DOHH2 (cell line): ENCODE measurements at regions not wholly inside any gene's neighbourhood (a gene's known extent, or its start where the extent isn't known, plus 50 kb on each side); places are given as distances from the start of the nearest gene placed in this dataset.

Source experiments
- H3F3A ChIP-seq: fragments of 200-600 bp; sonication (generic), shearing (Covaris generic); 2 replicates; pipeline ENCODE4 v1.6.0; 2016; ENCODE audit warnings: antibody characterized with exemption, mild to moderate bottlenecking; ENCODE audit not compliant: control insufficient read depth, insufficient read depth
- H3K27ac ChIP-seq: fragments of 200-600 bp; sonication (generic); 2 replicates; pipeline ENCODE4 v1.5.1; 2014; ENCODE audit warnings: low read depth, mild to moderate bottlenecking, low read length, moderate library complexity
- H3K27me3 ChIP-seq: fragments of 200-600 bp; sonication (generic); 2 replicates; pipeline ENCODE4 v1.6.1; 2014; ENCODE audit warnings: mild to moderate bottlenecking, low read length, mixed read lengths; ENCODE audit not compliant: control insufficient read depth
- H3K36me3 ChIP-seq: fragments of 200-600 bp; sonication (generic); 2 replicates; pipeline ENCODE4 v1.6.1; 2014; ENCODE audit warnings: mild to moderate bottlenecking, low read length, moderate library complexity, mixed read lengths; ENCODE audit not compliant: control insufficient read depth
- H3K4me1 ChIP-seq: fragments of 200-600 bp; sonication (generic); 2 replicates; pipeline ENCODE4 v1.6.1; 2014; ENCODE audit warnings: mild to moderate bottlenecking, low read length, mixed read lengths; ENCODE audit not compliant: control insufficient read depth
- H3K4me2 ChIP-seq: fragments of 200-600 bp; sonication (generic); 2 replicates; pipeline ENCODE4 v1.6.0; 2014; ENCODE audit warnings: mild to moderate bottlenecking, low read length, moderate library complexity
- H3K4me3 ChIP-seq: fragments of 200-600 bp; sonication (generic); 2 replicates; pipeline ENCODE4 v1.5.1; 2014; ENCODE audit warnings: mild to moderate bottlenecking, low read length, mixed read lengths
- H3K79me2 ChIP-seq: fragments of 200-600 bp; sonication (generic); 2 replicates; pipeline ENCODE4 v1.6.1; 2014; ENCODE audit warnings: mild to moderate bottlenecking, low read length, mixed read lengths; ENCODE audit not compliant: control insufficient read depth
- H3K9me2 ChIP-seq: fragments of 200-600 bp; sonication (generic); replicated peaks from 2 replicates; pipeline ENCODE4 v1.6.1; 2014; ENCODE audit warnings: mild to moderate bottlenecking, low read length, mixed read lengths; ENCODE audit not compliant: control insufficient read depth
- H3K9me3 ChIP-seq: fragments of 200-600 bp; sonication (generic); 2 replicates; pipeline ENCODE4 v1.6.1; 2014; ENCODE audit warnings: antibody characterized with exemption, low read length, mixed read lengths; ENCODE audit not compliant: control insufficient read depth, insufficient read depth
- H4K20me1 ChIP-seq: fragments of 200-600 bp; sonication (generic); 2 replicates; pipeline ENCODE4 v1.6.0; 2014; ENCODE audit warnings: low read depth, mild to moderate bottlenecking, antibody characterized with exemption, low read length, moderate library complexity; ENCODE audit not compliant: control insufficient read depth, insufficient read depth
- EZH2phosphoT487 ChIP-seq: fragments of 200-600 bp; sonication (generic); IDR thresholded peaks from 2 replicates; pipeline ENCODE4 v1.6.1; 2017; ENCODE audit warnings: borderline replicate concordance, mild to moderate bottlenecking, antibody characterized with exemption, low read length, moderate library complexity, mixed read lengths
- TF ChIP-seq, protein P1 (sequence below): fragments of 200-600 bp; sonication (generic); IDR thresholded peaks from one replicate; pipeline ENCODE4 v1.5.1; 2014; ENCODE audit warnings: antibody characterized with exemption, mild to moderate bottlenecking, low read depth, low read length; ENCODE audit not compliant: poor library complexity, severe bottlenecking

DNA sequence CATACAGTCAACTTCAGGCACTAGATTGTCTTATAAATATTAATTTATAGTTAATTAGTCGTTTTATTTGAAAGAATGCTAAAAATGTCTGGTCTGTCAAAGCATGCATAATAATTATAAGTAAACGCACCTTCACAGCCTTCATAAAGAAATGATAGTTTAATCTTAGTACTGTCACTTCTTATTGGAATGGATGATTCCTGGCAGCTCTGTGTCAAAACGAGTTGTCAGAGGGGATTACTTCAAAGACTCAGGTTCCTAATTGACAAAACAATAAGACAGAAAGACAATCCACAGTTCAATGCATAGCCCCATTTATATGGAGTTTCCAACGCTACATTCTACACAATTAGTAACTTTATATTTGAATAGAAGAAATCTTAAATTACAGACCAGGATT lies 461.3 kb upstream of the TECRL start:
- Histone ChIP-seq H3F3A (peaks cover 7% of the 10 kb centered on the region), H3K27ac (no peak overlapping the region), H3K4me1 (no peaks in the 10 kb centered on the region), H3K9me3 (peaks cover 8% of the 10 kb centered on the region; the same call in 1 of the 2 replicates), H3K27me3 (no peaks in the 10 kb centered on the region), H4K20me1 (no peaks in the 10 kb centered on the region), H3K79me2 (no peaks in the 10 kb centered on the region), H3K4me3 (no peak overlapping the region), H3K9me2 (no peaks in the 10 kb centered on the region), H3K36me3 (no peaks in the 10 kb centered on the region), H3K4me2 (no peak overlapping the region)
- no peak for TF ChIP-seq EZH2phosphoT487

DNA sequence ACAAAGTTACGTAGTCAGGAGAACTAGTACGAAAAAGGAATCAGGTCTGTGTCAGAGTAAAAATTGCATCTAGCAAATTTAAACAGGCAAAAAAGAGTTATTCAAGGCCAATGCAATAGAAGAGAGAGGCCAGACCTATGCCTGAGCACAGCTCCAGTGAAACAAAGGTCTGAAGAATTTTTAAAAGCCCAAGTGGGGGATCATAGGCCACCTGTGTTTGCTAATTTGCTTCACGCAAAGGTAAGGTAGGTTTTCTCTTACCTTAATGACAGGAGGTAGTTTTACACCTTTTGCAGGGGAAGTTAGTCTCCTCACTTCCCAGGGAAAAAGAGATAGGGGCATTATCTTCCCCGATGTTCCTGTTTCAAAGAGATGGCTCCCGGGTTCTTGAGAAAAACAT lies 448.6 kb upstream of the TECRL start:
- Histone ChIP-seq H3K4me3 (no peak overlapping the region), H3K9me2 (no peaks in the 10 kb centered on the region), H3K4me1 (no peaks in the 10 kb centered on the region), H3F3A (no peaks in the 10 kb centered on the region), H4K20me1 (no peaks in the 10 kb centered on the region), H3K36me3 (no peaks in the 10 kb centered on the region), H3K27me3 (no peaks in the 10 kb centered on the region), H3K9me3 (no peaks in the 10 kb centered on the region; the same call in 1 of the 2 replicates), H3K4me2 (no peak overlapping the region), H3K79me2 (no peaks in the 10 kb centered on the region), H3K27ac (no peak overlapping the region)
- no peak for TF ChIP-seq EZH2phosphoT487
- TF ChIP-seq, protein P1, sequence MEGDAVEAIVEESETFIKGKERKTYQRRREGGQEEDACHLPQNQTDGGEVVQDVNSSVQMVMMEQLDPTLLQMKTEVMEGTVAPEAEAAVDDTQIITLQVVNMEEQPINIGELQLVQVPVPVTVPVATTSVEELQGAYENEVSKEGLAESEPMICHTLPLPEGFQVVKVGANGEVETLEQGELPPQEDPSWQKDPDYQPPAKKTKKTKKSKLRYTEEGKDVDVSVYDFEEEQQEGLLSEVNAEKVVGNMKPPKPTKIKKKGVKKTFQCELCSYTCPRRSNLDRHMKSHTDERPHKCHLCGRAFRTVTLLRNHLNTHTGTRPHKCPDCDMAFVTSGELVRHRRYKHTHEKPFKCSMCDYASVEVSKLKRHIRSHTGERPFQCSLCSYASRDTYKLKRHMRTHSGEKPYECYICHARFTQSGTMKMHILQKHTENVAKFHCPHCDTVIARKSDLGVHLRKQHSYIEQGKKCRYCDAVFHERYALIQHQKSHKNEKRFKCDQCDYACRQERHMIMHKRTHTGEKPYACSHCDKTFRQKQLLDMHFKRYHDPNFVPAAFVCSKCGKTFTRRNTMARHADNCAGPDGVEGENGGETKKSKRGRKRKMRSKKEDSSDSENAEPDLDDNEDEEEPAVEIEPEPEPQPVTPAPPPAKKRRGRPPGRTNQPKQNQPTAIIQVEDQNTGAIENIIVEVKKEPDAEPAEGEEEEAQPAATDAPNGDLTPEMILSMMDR = no peak

DNA sequence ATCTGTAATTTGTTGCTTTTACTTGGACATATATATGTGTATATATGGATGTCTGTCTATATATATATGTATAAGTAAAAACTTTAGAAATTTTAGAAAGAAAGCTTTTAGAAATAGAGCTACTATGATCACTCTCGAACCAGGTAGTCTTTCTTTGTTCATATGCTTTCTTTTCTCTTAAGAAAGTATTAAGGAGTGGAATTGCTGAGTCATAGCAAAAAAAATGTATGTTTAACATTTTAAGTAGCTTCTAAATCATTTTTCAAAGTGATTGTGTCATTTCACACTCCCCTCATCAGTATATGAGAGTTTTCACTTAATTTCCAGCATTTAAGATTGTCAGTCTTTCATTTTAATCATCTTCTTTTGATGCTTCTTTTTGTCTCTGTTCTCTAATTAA lies 447.9 kb upstream of the TECRL start:
- Histone ChIP-seq H3K4me1 (no peaks in the 10 kb centered on the region), H3K9me2 (no peaks in the 10 kb centered on the region), H3F3A (no peaks in the 10 kb centered on the region), H3K4me3 (no peak overlapping the region), H3K27ac (no peak overlapping the region), H3K27me3 (no peaks in the 10 kb centered on the region), H3K79me2 (no peaks in the 10 kb centered on the region), H3K9me3 (no peaks in the 10 kb centered on the region; the same call in 1 of the 2 replicates), H3K36me3 (no peaks in the 10 kb centered on the region), H3K4me2 (no peak overlapping the region), H4K20me1 (no peaks in the 10 kb centered on the region)
- TF ChIP-seq, protein P1 = no peak
- TF ChIP-seq EZH2phosphoT487 = no peak

DNA sequence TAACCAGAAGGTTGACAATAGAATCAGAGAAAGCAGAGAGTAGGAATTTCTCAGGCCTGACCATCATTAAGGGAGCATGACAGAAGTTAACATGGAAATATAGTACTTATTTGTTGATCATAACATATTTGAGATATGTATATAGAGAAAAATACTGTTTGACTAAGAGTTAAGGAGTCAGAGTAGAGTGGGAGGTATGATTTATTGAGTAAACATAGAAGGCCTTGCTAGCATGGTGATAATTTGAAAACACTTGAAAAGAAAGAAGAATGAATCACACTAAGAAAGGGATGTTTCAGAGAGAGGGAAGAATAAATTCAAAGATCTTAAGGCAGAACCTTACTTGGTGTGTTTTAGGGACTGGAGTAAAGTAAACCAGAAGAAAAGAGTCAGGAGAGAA lies 437.2 kb upstream of the TECRL start:
- Histone ChIP-seq H3K9me3 (no peaks in the 10 kb centered on the region), H3K27ac (no peak overlapping the region), H3K4me2 (no peak overlapping the region), H3K79me2 (no peaks in the 10 kb centered on the region), H3K27me3 (no peaks in the 10 kb centered on the region), H4K20me1 (no peaks in the 10 kb centered on the region), H3K9me2 (no peaks in the 10 kb centered on the region), H3K36me3 (no peaks in the 10 kb centered on the region), H3F3A (no peaks in the 10 kb centered on the region), H3K4me3 (no peak overlapping the region), H3K4me1 (no peaks in the 10 kb centered on the region)
- TF ChIP-seq, protein P1 = no peak
